ENCODE measurements at regions not wholly inside any gene's neighbourhood (a gene's known extent, or its start where the extent isn't known, plus 50 kb on each side); places are given as distances from the start of the nearest gene placed in this dataset.

DNA sequence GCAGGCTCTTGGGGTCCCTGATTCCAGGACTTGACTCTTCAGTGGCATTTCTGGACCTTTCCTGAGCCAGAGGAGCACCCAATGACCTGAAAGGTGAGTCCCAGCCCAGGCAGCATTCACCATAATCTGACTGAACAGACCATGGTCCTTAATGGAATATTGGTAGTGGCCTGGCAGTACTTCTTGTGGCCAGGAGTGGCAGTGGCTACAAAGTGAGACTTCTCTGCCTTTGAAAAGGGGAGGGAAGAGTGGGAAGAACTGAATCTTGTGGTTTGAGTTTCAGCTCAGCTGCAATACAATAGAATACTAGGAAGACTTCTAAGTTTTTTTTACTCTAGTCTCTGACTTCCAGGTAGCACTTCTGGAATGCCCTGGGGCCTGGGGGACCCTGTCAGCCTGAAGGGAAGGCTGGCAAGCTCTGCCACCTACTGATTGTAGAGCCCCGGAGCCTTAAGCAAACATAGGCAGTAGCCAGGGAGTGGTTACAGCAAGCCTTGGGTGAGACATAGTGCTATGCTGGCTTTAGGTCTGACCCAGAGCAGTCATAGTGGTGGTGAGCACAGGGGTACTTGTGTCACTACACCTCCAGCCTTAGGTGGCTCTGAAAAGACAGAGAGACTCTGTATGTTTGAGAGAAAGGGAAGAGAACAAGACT is 674.2 kb upstream of the MANEA start:
- no peak for ATAC-seq
- no peak for TF ChIP-seq POLR2A (IDR thresholded peaks at IDR 0.05; ENCODE audit: low read length)
- TF ChIP-seq FOSL2 (IDR thresholded peaks at IDR 0.05), result no peak
- no peak for TF ChIP-seq FOSL2 (CRISPR knock-in tag; IDR thresholded peaks at IDR 0.05)
- TF ChIP-seq RFX5 (IDR thresholded peaks at IDR 0.05), result no peak
- TF ChIP-seq SMC3 (IDR thresholded peaks at IDR 0.05), result no peak
- TF ChIP-seq PHF8 (IDR thresholded peaks at IDR 0.05; ENCODE audit: borderline replicate concordance, low read depth), result no peak
- TF ChIP-seq HDAC2 (IDR thresholded peaks at IDR 0.05), result no peak
- no peak for TF ChIP-seq RNF2 (IDR thresholded peaks at IDR 0.05; ENCODE audit: borderline replicate concordance, low read depth)
- no peak for TF ChIP-seq ZC3H11A (IDR thresholded peaks at IDR 0.05)
- no peak for TF ChIP-seq HOXA7 (CRISPR knock-in tag; IDR thresholded peaks at IDR 0.05)
- TF ChIP-seq NR3C1 (IDR thresholded peaks at IDR 0.05), result no peak
- TF ChIP-seq MAFK (IDR thresholded peaks at IDR 0.05; ENCODE audit: partially characterized antibody), result no peak
- no peak for TF ChIP-seq NPAS2 (CRISPR knock-in tag; IDR thresholded peaks at IDR 0.05; ENCODE audit: borderline replicate concordance)
- no peak for TF ChIP-seq EHF (CRISPR knock-in tag; IDR thresholded peaks at IDR 0.05)
- TF ChIP-seq JUN (IDR thresholded peaks at IDR 0.05), result no peak
- Histone ChIP-seq H3K27ac (no peak overlapping the region), H3K4me1 (no peaks in the 10 kb centered on the region), H3K9me3 (no peaks in the 10 kb centered on the region), H3K4me3 (no peak overlapping the region), H3K4me2 (no peak overlapping the region)
- ChIA-PET CTCF (no interaction called here), POLR2A (no interaction called here)
- no peak for FAIRE-seq
- peak in 1 of 2 experiments; percentile 1 for DNase-seq (ENCODE audit: low read depth in 1 of 2, low spot score in 1 of 2)
- no CpG with 5 or more reads among the region's 1 CpG for WGBS (ENCODE audit: missing lambda C conversion rate)

DNA sequence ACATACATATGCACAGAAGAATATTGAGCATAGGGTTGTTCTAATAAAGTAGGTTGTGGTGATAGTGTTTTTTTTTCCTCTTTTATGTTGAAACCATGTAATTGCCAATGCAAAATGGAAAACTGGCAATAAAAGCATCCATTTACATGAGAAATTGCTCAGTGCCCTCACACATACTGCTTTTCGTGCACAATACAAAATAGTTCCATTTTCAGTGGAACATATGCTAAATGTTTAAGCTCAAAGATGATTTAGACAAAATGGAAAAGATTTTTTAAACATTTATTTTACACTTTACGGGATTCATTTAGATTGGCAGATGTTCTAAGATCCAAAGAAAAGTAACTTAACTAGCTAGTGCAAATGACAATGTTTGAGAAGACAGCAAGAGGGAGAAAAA is 678.1 kb upstream of the MANEA start:
- TF ChIP-seq FOSL2 (IDR thresholded peaks at IDR 0.05) (no peak), FOSL2 (CRISPR knock-in tag; IDR thresholded peaks at IDR 0.05) (no peak), KDM5A (IDR thresholded peaks at IDR 0.05) (no peak), JUN (IDR thresholded peaks at IDR 0.05) (no peak), RNF2 (IDR thresholded peaks at IDR 0.05; ENCODE audit: borderline replicate concordance, low read depth) (no peak), JUNB (IDR thresholded peaks at IDR 0.05) (no peak), PHF8 (IDR thresholded peaks at IDR 0.05; ENCODE audit: borderline replicate concordance, low read depth) (no peak), RAD21 (conservative IDR thresholded peaks at IDR 0.05 in 1 of 2, IDR thresholded peaks at IDR 0.05 in 1 of 2) (no peak), GATA3 (IDR thresholded peaks at IDR 0.05; ENCODE audit: borderline replicate concordance) (no peak), TP53 (CRISPR knock-in tag; IDR thresholded peaks at IDR 0.05) (no peak), SMC3 (IDR thresholded peaks at IDR 0.05) (no peak), RFX5 (IDR thresholded peaks at IDR 0.05) (no peak), HEYL (CRISPR knock-in tag; IDR thresholded peaks at IDR 0.05) (no peak), NFE2L2 (conservative IDR thresholded peaks at IDR 0.05; ENCODE audit: low read length) (no peak)
- TF ChIP-seq, protein P1, sequence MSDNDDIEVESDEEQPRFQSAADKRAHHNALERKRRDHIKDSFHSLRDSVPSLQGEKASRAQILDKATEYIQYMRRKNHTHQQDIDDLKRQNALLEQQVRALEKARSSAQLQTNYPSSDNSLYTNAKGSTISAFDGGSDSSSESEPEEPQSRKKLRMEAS (IDR thresholded peaks at IDR 0.05), result no peak
- TF ChIP-seq, protein P2, sequence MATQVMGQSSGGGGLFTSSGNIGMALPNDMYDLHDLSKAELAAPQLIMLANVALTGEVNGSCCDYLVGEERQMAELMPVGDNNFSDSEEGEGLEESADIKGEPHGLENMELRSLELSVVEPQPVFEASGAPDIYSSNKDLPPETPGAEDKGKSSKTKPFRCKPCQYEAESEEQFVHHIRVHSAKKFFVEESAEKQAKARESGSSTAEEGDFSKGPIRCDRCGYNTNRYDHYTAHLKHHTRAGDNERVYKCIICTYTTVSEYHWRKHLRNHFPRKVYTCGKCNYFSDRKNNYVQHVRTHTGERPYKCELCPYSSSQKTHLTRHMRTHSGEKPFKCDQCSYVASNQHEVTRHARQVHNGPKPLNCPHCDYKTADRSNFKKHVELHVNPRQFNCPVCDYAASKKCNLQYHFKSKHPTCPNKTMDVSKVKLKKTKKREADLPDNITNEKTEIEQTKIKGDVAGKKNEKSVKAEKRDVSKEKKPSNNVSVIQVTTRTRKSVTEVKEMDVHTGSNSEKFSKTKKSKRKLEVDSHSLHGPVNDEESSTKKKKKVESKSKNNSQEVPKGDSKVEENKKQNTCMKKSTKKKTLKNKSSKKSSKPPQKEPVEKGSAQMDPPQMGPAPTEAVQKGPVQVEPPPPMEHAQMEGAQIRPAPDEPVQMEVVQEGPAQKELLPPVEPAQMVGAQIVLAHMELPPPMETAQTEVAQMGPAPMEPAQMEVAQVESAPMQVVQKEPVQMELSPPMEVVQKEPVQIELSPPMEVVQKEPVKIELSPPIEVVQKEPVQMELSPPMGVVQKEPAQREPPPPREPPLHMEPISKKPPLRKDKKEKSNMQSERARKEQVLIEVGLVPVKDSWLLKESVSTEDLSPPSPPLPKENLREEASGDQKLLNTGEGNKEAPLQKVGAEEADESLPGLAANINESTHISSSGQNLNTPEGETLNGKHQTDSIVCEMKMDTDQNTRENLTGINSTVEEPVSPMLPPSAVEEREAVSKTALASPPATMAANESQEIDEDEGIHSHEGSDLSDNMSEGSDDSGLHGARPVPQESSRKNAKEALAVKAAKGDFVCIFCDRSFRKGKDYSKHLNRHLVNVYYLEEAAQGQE (IDR thresholded peaks at IDR 0.05), result no peak
- no peak overlapping the region for H3K4me2 ChIP-seq
- ATAC-seq (no peak), FAIRE-seq (no peak), DNase-seq (ENCODE audit: low read depth in 1 of 2, low spot score in 1 of 2) (no peak)
- ChIA-PET POLR2A (no interaction called here), CTCF (no interaction called here)
- H3K4me1 ChIP-seq, result no peaks in the 10 kb centered on the region
- H3K4me3 ChIP-seq, result no peak overlapping the region
- WGBS (ENCODE audit: missing lambda C conversion rate), result 3% methylated on average over 2 of the region's 2 CpGs
- H3K9me3 ChIP-seq, result no peaks in the 10 kb centered on the region
- H3K27ac ChIP-seq, result no peak overlapping the region

Data from A549 (cell line).